Tibial nerve (tissue), 3 donors: ENCODE measurements at regions not wholly inside any gene's neighbourhood (a gene's known extent, or its start where the extent isn't known, plus 50 kb on each side); places are given as distances from the start of the nearest gene placed in this dataset.

ENCODE experiments used
- CTCF ChIP-seq, 5 experiments: fragments of 200-600 bp in 3 of 5; fragments of 450-650 bp in 2 of 5; sonication (generic) in 3 of 5; IDR thresholded peaks; one replicate each; pipeline ENCODE4 v1.5.1; 2016 to 2019; ENCODE audit warnings: antibody characterized with exemption in 5 of 5, mild to moderate bottlenecking in 3 of 5, moderate library complexity in 2 of 5
- POLR2A ChIP-seq, 2 donors: fragments of 450-650 bp; IDR thresholded peaks; one replicate each; pipeline ENCODE4 v1.6.1; 2017; ENCODE audit warnings: antibody characterized with exemption in 2 of 2, mild to moderate bottlenecking in 2 of 2, moderate library complexity in 2 of 2

DNA sequence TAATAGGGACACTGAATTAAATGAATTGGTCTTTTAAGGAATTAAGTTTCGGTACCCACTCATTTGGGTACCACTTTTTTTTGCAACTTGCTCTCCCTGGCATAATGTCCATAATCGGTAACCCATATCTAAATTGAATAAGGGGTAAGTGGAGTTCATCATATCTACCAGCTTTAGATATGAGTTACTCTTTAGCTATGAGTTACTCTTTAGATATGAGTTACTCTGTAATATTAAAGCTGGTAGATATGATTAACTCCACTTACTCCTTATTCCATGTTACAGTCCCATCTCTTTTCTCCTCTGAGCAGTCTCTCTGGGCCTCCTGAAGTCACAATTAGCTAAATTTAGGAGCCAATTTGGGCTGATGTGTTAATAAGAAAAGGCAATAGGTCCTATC, 85.7 kb downstream of the TEX13C start:
- no peak for TF ChIP-seq CTCF (IDR thresholded peaks at IDR 0.05)
- TF ChIP-seq POLR2A (IDR thresholded peaks at IDR 0.05): no peak
